NCI-H524 (cell line): ENCODE measurements at regions not wholly inside any gene's neighbourhood (a gene's known extent, or its start where the extent isn't known, plus 50 kb on each side); places are given as distances from the start of the nearest gene placed in this dataset.

Experiments used
- DNase-seq, 2 experiments: peaks; one replicate each; lab custom pipeline; 2025; lab: John Stamatoyannopoulos, UW

GRCh38 chr20:39503902-39504709 lies 542.0 kb downstream of the DHX35 start:
- DNase-seq: no peak

GRCh38 chr20:39492223-39492797 lies 530.2 kb downstream of the DHX35 start:
- DNase-seq: no peak

- no peak for DNase-seq
Measured at GRCh38 chr20:39491711-39492110, 529.6 kb downstream of the DHX35 start.

GRCh38 chr20:39489986-39490560 lies 527.9 kb downstream of the DHX35 start:
- DNase-seq: no peak

- DNase-seq: no peak
Measured at GRCh38 chr20:39480276-39481043, 518.3 kb downstream of the DHX35 start.

GRCh38 chr20:39479196-39479810 lies 517.2 kb downstream of the DHX35 start:
- no peak for DNase-seq

- no peak for DNase-seq
Measured at GRCh38 chr20:39474879-39475278, 512.7 kb downstream of the DHX35 start.

- no peak for DNase-seq
Measured at GRCh38 chr20:39473536-39473935, 511.4 kb downstream of the DHX35 start.

GRCh38 chr20:39468703-39469102 lies 506.6 kb downstream of the DHX35 start:
- no peak for DNase-seq

- DNase-seq: no peak
Measured at GRCh38 chr20:39464238-39464637, 502.1 kb downstream of the DHX35 start.

- no peak for DNase-seq
Measured at GRCh38 chr20:39462416-39462945, 500.3 kb downstream of the DHX35 start.

GRCh38 chr20:39458452-39458851 lies 496.3 kb downstream of the DHX35 start:
- no peak for DNase-seq

GRCh38 chr20:39453890-39454289 lies 491.7 kb downstream of the DHX35 start:
- no peak for DNase-seq

GRCh38 chr20:39452583-39453340 lies 490.6 kb downstream of the DHX35 start:
- no peak for DNase-seq

- no peak for DNase-seq
Measured at GRCh38 chr20:39451386-39451785, 489.2 kb downstream of the DHX35 start.

GRCh38 chr20:39446397-39446796 lies 484.3 kb downstream of the DHX35 start:
- DNase-seq: no peak

- no peak for DNase-seq
Measured at GRCh38 chr20:39445095-39445494, 483.0 kb downstream of the DHX35 start.

- DNase-seq: no peak
Measured at GRCh38 chr20:39433466-39433865, 471.3 kb downstream of the DHX35 start.

GRCh38 chr20:39431091-39431880 lies 469.1 kb downstream of the DHX35 start:
- no peak for DNase-seq

GRCh38 chr20:39429726-39430125 lies 467.6 kb downstream of the DHX35 start:
- DNase-seq: peak; percentile 19 to 39
